PFSK-1 (cell line): ENCODE measurements at regions not wholly inside any gene's neighbourhood (a gene's known extent, or its start where the extent isn't known, plus 50 kb on each side); places are given as distances from the start of the nearest gene placed in this dataset.

Experiments used
- POLR2AphosphoS5 ChIP-seq: IDR thresholded peaks from 2 replicates; pipeline ENCODE4 v1.6.1; 2012; ENCODE audit warnings: low read depth, mild to moderate bottlenecking, control low read depth, low read length, moderate library complexity
- SIN3A ChIP-seq: IDR thresholded peaks from 2 replicates; pipeline ENCODE4 v1.6.1; 2012; ENCODE audit warnings: mild to moderate bottlenecking, low read length, moderate library complexity, borderline replicate concordance; ENCODE audit not compliant: insufficient read depth

DNA sequence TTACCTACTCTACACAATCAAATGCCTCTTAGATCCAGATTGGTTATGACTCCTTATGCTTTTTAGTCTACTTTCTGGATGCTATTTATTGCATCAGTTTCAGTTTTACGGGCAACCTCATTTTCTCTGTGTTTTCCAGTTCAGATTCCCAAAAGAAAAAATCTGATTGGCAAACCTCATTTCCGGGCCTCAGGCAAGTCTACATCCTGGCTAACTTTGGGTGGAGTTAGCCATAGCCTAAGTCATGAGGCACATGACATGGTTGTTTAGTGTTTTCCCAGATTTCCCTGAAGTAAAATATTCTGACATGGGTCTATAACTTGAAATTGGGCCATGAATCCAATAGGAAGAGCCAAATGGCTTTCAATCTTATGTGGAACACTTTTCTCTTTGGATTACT is 339.7 kb downstream of the NUAK1 start:
- TF ChIP-seq SIN3A (no peak), POLR2AphosphoS5 (no peak)
